H1 (cell line): ENCODE measurements at regions not wholly inside any gene's neighbourhood (a gene's known extent, or its start where the extent isn't known, plus 50 kb on each side); places are given as distances from the start of the nearest gene placed in this dataset.

Experiments used
- CTCF ChIA-PET: fragments of 300-600 bp; sonication (Branson Sonifier 250); formaldehyde crosslinking; loops from one replicate; lab custom pipeline; 2021; ENCODE audit not compliant: partially characterized antibody; lab: Charles Lee
- POLR2A ChIA-PET: fragments of 300-600 bp; sonication (Branson Sonifier 250); formaldehyde crosslinking; loops from one replicate; lab custom pipeline; 2021; ENCODE audit warnings: inconsistent platforms; ENCODE audit not compliant: partially characterized antibody; lab: Charles Lee
- DNase-seq, 2 experiments: peaks; one replicate each; pipeline versions ENCODE4 v3.0.0 to v3.0.0-alpha.2; 2010 to 2022; ENCODE audit warnings: low spot score in 2 of 2, low read depth in 1 of 2, mixed read lengths in 1 of 2
- FAIRE-seq: peaks from 2 replicates; lab custom pipeline; 2011; peaks lifted over from hg19 to GRCh38; lab: Jason Lieb, UNC
- H2AFZ ChIP-seq: 2 replicates; pipeline ENCODE4 v1.8.1; 2012; ENCODE audit warnings: low read length, inconsistent platforms
- H2AK5ac ChIP-seq: 2 replicates; pipeline ENCODE4 v1.6.1; 2013; ENCODE audit warnings: low read depth, low read length
- H2BK120ac ChIP-seq: replicated peaks from 2 replicates; pipeline ENCODE3; 2013; ENCODE audit warnings: low read depth, low read length, inconsistent platforms
- H2BK12ac ChIP-seq: 2 replicates; pipeline ENCODE4 v1.6.1; 2013; ENCODE audit warnings: low read depth, low read length
- H2BK15ac ChIP-seq: 2 replicates; pipeline ENCODE4 v1.6.1; 2013; ENCODE audit warnings: low read length
- H2BK20ac ChIP-seq: 2 replicates; pipeline ENCODE4 v1.6.1; 2013; ENCODE audit warnings: low read length
- H2BK5ac ChIP-seq: 2 replicates; pipeline ENCODE4 v1.6.1; 2013; ENCODE audit warnings: low read depth, low read length
- H3K14ac ChIP-seq: 2 replicates; pipeline ENCODE4 v1.6.1; 2013; ENCODE audit warnings: inconsistent platforms; ENCODE audit not compliant: insufficient read length
- H3K18ac ChIP-seq: 2 replicates; pipeline ENCODE4 v1.6.1; 2013; ENCODE audit warnings: low read length; ENCODE audit errors: extremely low read depth
- H3K23ac ChIP-seq: 2 replicates; pipeline ENCODE4 v1.6.1; 2013; ENCODE audit warnings: inconsistent platforms; ENCODE audit not compliant: insufficient read length
- H3K23me2 ChIP-seq: 2 replicates; pipeline ENCODE4 v1.6.1; 2013; ENCODE audit warnings: low read depth, low read length
- H3K27ac ChIP-seq: 2 replicates; pipeline ENCODE4 v1.6.1; 2011; ENCODE audit warnings: low read depth, low read length, inconsistent platforms
- H3K27me3 ChIP-seq, 4 experiments: replicated peaks in 1 of 4; 1 replicate in 1 of 4; 2 replicates in 3 of 4; pipeline versions ENCODE4 v1.6.1 to v1.8.1; 2011 to 2013; ENCODE audit warnings: low read length in 3 of 4, mild to moderate bottlenecking in 3 of 4, inconsistent platforms in 2 of 4, mixed read lengths in 2 of 4, moderate library complexity in 1 of 4; ENCODE audit not compliant: control insufficient read depth in 3 of 4, insufficient read depth in 3 of 4; ENCODE audit errors: extremely low read depth in 1 of 4
- H3K36me3 ChIP-seq, 4 experiments: 2 replicates each; pipeline versions ENCODE4 v1.6.1 to v1.8.1; 2011 to 2013; ENCODE audit warnings: mild to moderate bottlenecking in 4 of 4, low read length in 3 of 4, moderate library complexity in 2 of 4, control low read depth in 1 of 4, inconsistent platforms in 1 of 4; ENCODE audit not compliant: insufficient read depth in 4 of 4, control insufficient read depth in 2 of 4
- H3K4ac ChIP-seq: replicated peaks from 2 replicates; pipeline ENCODE3; 2013; ENCODE audit warnings: low read length, low read depth, mixed read lengths, inconsistent platforms; ENCODE audit not compliant: insufficient read length
- H3K4me1 ChIP-seq, 4 experiments: replicated peaks in 1 of 4; 1 replicate in 1 of 4; 2 replicates in 3 of 4; pipeline versions ENCODE4 v1.6.1 to v1.8.1; 2011 to 2013; ENCODE audit warnings: low read length in 3 of 4, inconsistent platforms in 2 of 4, mixed read lengths in 1 of 4; ENCODE audit not compliant: insufficient read depth in 4 of 4, control insufficient read depth in 3 of 4
- H3K4me2 ChIP-seq, 2 experiments: 2 replicates each; pipeline versions ENCODE4 v1.6.1 to v1.8.1; 2011 to 2013; ENCODE audit warnings: low read depth in 2 of 2, low read length in 2 of 2, control low read depth in 1 of 2, inconsistent platforms in 1 of 2, mild to moderate bottlenecking in 1 of 2; ENCODE audit not compliant: insufficient read depth in 1 of 2
- H3K4me3 ChIP-seq, 4 experiments: fragments of 200-600, 300-600 bp in 1 of 4; sonication (generic), shearing (Covaris generic), sonication (Bioruptor Twin) in 1 of 4; 2 replicates each; pipeline versions ENCODE4 v1.5.1 to v1.8.1; 2011 to 2016; ENCODE audit warnings: low read length in 4 of 4, low read depth in 3 of 4, control low read depth in 2 of 4, inconsistent platforms in 2 of 4, mild to moderate bottlenecking in 2 of 4, mixed read lengths in 1 of 4, moderate library complexity in 1 of 4; ENCODE audit not compliant: insufficient read depth in 2 of 4; ENCODE audit errors: extremely low read depth in 1 of 4
- H3K56ac ChIP-seq: replicated peaks from 2 replicates; pipeline ENCODE3; 2013; ENCODE audit warnings: low read depth, mild to moderate bottlenecking, mixed read lengths, low read length, inconsistent platforms; ENCODE audit not compliant: insufficient read length
- H3K79me1 ChIP-seq: 2 replicates; pipeline ENCODE4 v1.6.1; 2013; ENCODE audit warnings: low read depth, low read length, control low read depth
- H3K79me2 ChIP-seq, 2 experiments: 2 replicates each; pipeline versions ENCODE4 v1.6.1 to v1.8.1; 2012 to 2013; ENCODE audit warnings: low read length in 2 of 2, mild to moderate bottlenecking in 2 of 2, inconsistent platforms in 1 of 2; ENCODE audit not compliant: insufficient read depth in 2 of 2, control insufficient read depth in 1 of 2
- H3K9ac ChIP-seq, 4 experiments: replicated peaks in 1 of 4; 1 replicate in 1 of 4; 2 replicates in 3 of 4; pipeline versions ENCODE4 v1.6.1 to v1.8.1; 2011 to 2013; ENCODE audit warnings: low read depth in 3 of 4, low read length in 3 of 4, control low read depth in 2 of 4, mild to moderate bottlenecking in 2 of 4, moderate library complexity in 2 of 4, inconsistent platforms in 1 of 4; ENCODE audit errors: extremely low read depth in 1 of 4
- H3K9me3 ChIP-seq, 2 experiments: 2 replicates each; pipeline versions ENCODE4 v1.6.1 to v1.8.1; 2012 to 2013; ENCODE audit warnings: mild to moderate bottlenecking in 2 of 2, moderate library complexity in 2 of 2, control low read depth in 1 of 2, inconsistent platforms in 1 of 2, low read depth in 1 of 2, low read length in 1 of 2, mixed read lengths in 1 of 2; ENCODE audit not compliant: insufficient read depth in 2 of 2
- H4K20me1 ChIP-seq, 2 experiments: replicated peaks in 1 of 2; 2 replicates each; pipeline versions ENCODE3 to v1.8.1; 2011 to 2013; ENCODE audit warnings: inconsistent platforms in 2 of 2, low read length in 2 of 2, mild to moderate bottlenecking in 1 of 2; ENCODE audit not compliant: insufficient read depth in 2 of 2, control insufficient read depth in 1 of 2
- H4K5ac ChIP-seq: 2 replicates; pipeline ENCODE4 v1.6.1; 2013; ENCODE audit warnings: low read length, low read depth, mixed read lengths, inconsistent platforms; ENCODE audit not compliant: insufficient read length
- H4K8ac ChIP-seq: 2 replicates; pipeline ENCODE4 v1.8.0; 2013; ENCODE audit warnings: mild to moderate bottlenecking, moderate library complexity, low read length, inconsistent platforms; ENCODE audit not compliant: insufficient read depth; ENCODE audit errors: extremely low read depth
- H4K91ac ChIP-seq: replicated peaks from 2 replicates; pipeline ENCODE3; 2013; ENCODE audit warnings: low read length, mixed read lengths, inconsistent platforms; ENCODE audit not compliant: insufficient read length
- ASH2L ChIP-seq: fragments of 200-600, 300-600 bp; sonication (generic); IDR thresholded peaks from one replicate; pipeline ENCODE4 v1.7.1; 2017; ENCODE audit warnings: low read length
- CBX5 ChIP-seq: fragments of 300-800, 300-1000 bp; sonication (generic); IDR thresholded peaks from 2 replicates; pipeline ENCODE4 v1.7.1; 2016; ENCODE audit warnings: antibody characterized with exemption, low read length, low read depth
- KDM5A ChIP-seq: fragments of 200-600 bp; IDR thresholded peaks from 2 replicates; pipeline ENCODE4 v1.7.1; 2012; ENCODE audit warnings: mild to moderate bottlenecking, low read length, inconsistent platforms, mixed read lengths
- RAD21 ChIP-seq, 2 experiments: IDR thresholded peaks in 1 of 2; conservative IDR thresholded peaks in 1 of 2; 2 replicates each; pipeline ENCODE4 v1.6.1; 2011; ENCODE audit warnings: low read depth in 2 of 2, low read length in 2 of 2, improper control_type of control experiment in 1 of 2, inconsistent platforms in 1 of 2, mild to moderate bottlenecking in 1 of 2, moderate library complexity in 1 of 2
- SIRT6 ChIP-seq: IDR thresholded peaks from one replicate; pipeline ENCODE4 v1.7.1; 2012; ENCODE audit warnings: low read length, inconsistent platforms
- SRF ChIP-seq: IDR thresholded peaks from 2 replicates; pipeline ENCODE4 v1.6.1; 2011; ENCODE audit warnings: mild to moderate bottlenecking, low read depth, low read length, moderate library complexity
- TAF1 ChIP-seq: IDR thresholded peaks from 2 replicates; pipeline ENCODE4 v1.6.1; 2011; ENCODE audit warnings: mild to moderate bottlenecking, low read depth, low read length
- WGBS, 2 experiments: shearing (Covaris generic) in 1 of 2; methylation state at CpG; one replicate each; pipeline versions ENCODE4 v1.1.6 to v1.1.7; 2013 to 2015; ENCODE audit warnings: low lambda C conversion rate in 2 of 2, mixed read lengths in 2 of 2, inconsistent platforms in 1 of 2, low coverage in 1 of 2, missing lambda C conversion rate in 1 of 2; ENCODE audit not compliant: insufficient replicate concordance in 2 of 2, insufficient coverage in 1 of 2, insufficient read length in 1 of 2; ENCODE audit errors: extremely low coverage in 1 of 2, missing lambda C conversion rate in 1 of 2; 5-methylcytosine and 5-hydroxymethylcytosine counted together
- TF ChIP-seq, protein P1 (sequence below): IDR thresholded peaks from 2 replicates; pipeline ENCODE4 v1.6.1; 2011; ENCODE audit warnings: low read depth, mild to moderate bottlenecking, low read length; ENCODE audit not compliant: insufficient read depth

DNA sequence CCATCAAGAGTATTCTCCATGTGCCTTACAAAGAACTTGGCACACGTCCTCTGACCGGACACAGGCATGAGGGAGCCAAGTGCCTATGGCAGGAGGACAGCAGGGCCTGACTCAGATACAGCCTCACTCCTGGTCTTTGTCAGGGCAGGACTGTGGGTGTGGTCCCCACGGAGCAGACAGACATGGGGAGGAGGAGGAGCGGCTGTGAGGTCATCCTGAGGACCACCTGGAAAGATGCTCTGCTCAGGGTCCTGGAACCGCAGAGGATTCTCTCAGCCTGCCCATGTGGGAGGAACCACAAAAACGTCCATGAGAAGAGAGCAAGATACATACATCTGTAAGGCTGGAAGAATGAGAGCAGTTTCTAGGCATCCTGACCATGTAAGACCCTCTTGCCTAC is 576.3 kb downstream of the BRD1 start:
- H3K79me2 ChIP-seq: no peaks in the 10 kb centered on the region
- TF ChIP-seq RAD21 (IDR thresholded peaks at IDR 0.05 in 1 of 2, conservative IDR thresholded peaks at IDR 0.05 in 1 of 2; ENCODE audit: low read depth in 2 of 2, low read length in 2 of 2) (no peak), TAF1 (no peak), CBX5 (no peak), ASH2L (no peak), KDM5A (no peak), SIRT6 (no peak), SRF (no peak)
- TF ChIP-seq, protein P1, sequence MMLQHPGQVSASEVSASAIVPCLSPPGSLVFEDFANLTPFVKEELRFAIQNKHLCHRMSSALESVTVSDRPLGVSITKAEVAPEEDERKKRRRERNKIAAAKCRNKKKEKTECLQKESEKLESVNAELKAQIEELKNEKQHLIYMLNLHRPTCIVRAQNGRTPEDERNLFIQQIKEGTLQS: no peak
- TF ChIP-seq, all 59 proteins: peak for 0
- H3K4me1 ChIP-seq: no peaks in the 10 kb centered on the region
- no peak overlapping the region for H3K56ac ChIP-seq
- no peak overlapping the region for H4K5ac ChIP-seq
- H2BK5ac ChIP-seq: no peak overlapping the region
- H3K14ac ChIP-seq: no peak overlapping the region
- no peak overlapping the region for H2BK15ac ChIP-seq
- no peak overlapping the region for H3K9ac ChIP-seq
- no peak for DNase-seq
- no peaks in the 10 kb centered on the region for H3K36me3 ChIP-seq
- H2AFZ ChIP-seq: no peak overlapping the region
- ChIA-PET CTCF (no interaction called here), POLR2A (no interaction called here)
- H2BK20ac ChIP-seq: no peak overlapping the region
- peaks cover 5% of the 10 kb centered on the region in 2 experiments; a peak in 2 of 4 replicates for H3K9me3 ChIP-seq
- no peak overlapping the region for H3K18ac ChIP-seq
- H4K20me1 ChIP-seq: no peaks in the 10 kb centered on the region
- no peak overlapping the region for H3K23ac ChIP-seq
- 90% methylated on average over 6 of the region's 6 CpGs; no CpG with 5 or more reads in 1 of the 2 experiments for WGBS, 2 experiments
- H3K27ac ChIP-seq: no peak overlapping the region
- no peak overlapping the region for H3K4ac ChIP-seq
- H2AK5ac ChIP-seq: no peak overlapping the region
- no peak overlapping the region for H3K4me2 ChIP-seq
- no peaks in the 10 kb centered on the region for H3K23me2 ChIP-seq
- FAIRE-seq: no peak
- H3K27me3 ChIP-seq: no peaks in the 10 kb centered on the region
- no peak overlapping the region for H4K91ac ChIP-seq
- H2BK12ac ChIP-seq: no peak overlapping the region
- no peaks in the 10 kb centered on the region for H3K79me1 ChIP-seq
- no peak overlapping the region for H2BK120ac ChIP-seq
- no peak overlapping the region; the same call in 1 of the 2 replicates for H4K8ac ChIP-seq
- H3K4me3 ChIP-seq: no peak overlapping the region
